ENCODE measurements at regions not wholly inside any gene's neighbourhood (a gene's known extent, or its start where the extent isn't known, plus 50 kb on each side); places are given as distances from the start of the nearest gene placed in this dataset.

DNA sequence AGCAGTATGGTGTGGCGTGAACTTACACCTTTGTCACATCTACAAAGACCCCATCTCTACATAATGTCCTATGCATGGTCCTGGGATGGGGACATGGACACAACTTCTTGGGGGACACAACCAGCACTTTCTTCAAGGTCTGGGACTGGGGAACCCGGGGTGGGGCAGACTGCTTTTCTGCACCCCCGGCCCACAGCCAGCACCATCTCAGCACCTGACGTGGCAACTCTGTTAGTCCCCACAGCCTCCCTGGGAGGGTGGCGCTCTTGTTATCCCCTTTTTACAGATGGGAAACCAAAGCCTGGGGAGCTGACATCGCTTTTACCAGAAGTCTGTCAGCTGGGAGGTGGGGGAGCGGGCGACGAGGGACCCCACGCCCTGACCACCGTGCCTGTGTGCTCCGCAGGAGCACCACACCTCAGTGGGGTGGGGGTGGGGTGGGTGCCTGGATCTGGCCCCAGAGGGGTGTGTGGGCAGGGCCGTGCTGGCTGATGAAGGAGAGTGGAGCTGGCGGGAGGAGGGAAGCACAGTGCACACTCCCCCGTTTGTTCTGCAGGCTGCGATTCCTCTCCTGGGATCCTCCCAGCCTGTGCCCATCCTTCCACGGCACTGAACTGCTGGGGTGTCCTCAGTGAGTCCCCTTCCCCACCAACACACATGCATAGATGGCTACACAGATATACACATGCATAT lies 115.4 kb upstream of the GSE1 start:
- Histone ChIP-seq H3K27me3 (ENCODE audit: control insufficient read depth, insufficient read depth, low read length) (no peaks in the 10 kb centered on the region), H3K9me3 (ENCODE audit: control insufficient read depth, low read depth, low read length) (no peaks in the 10 kb centered on the region), H3K27ac (ENCODE audit: low read length) (no peak overlapping the region), H3K36me3 (ENCODE audit: control insufficient read depth, insufficient read depth, low read length) (peaks cover under 1% of the 10 kb centered on the region), H3K4me1 (ENCODE audit: control insufficient read depth, insufficient read depth, low read length) (no peaks in the 10 kb centered on the region), H3K4me3 (ENCODE audit: low read length) (no peak overlapping the region)
- no peak for DNase-seq
- no CpG with 5 or more reads among the region's 17 CpGs for WGBS (ENCODE audit: insufficient coverage, low lambda C conversion rate)

DNA sequence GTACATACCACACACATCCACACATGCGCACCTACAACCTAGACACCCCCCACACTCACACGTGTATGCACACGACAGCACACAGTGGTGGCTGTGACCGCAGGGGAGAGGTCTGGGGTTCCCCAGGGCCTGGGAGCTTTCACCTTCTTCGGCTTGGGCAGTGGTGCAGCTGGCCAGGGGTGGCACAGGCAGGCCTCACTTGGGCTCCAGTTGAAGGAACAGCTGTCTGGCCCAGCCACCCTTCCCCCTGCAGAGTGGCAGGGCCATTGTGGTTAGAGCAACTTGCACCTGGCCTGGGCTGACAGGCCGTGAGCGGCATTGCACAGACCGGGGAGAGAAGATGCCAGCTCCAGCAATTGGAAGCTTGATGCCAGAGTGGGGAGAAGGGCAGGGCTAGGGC lies 114.5 kb upstream of the GSE1 start:
- DNase-seq, result no peak
- no peak overlapping the region for H3K4me3 ChIP-seq (ENCODE audit: low read length)
- H3K4me1 ChIP-seq (ENCODE audit: control insufficient read depth, insufficient read depth, low read length), result no peaks in the 10 kb centered on the region
- H3K27me3 ChIP-seq (ENCODE audit: control insufficient read depth, insufficient read depth, low read length), result no peaks in the 10 kb centered on the region
- peaks cover 3% of the 10 kb centered on the region for H3K36me3 ChIP-seq (ENCODE audit: control insufficient read depth, insufficient read depth, low read length)
- no peaks in the 10 kb centered on the region for H3K9me3 ChIP-seq (ENCODE audit: control insufficient read depth, low read depth, low read length)
- no CpG with 5 or more reads among the region's 8 CpGs for WGBS (ENCODE audit: insufficient coverage, low lambda C conversion rate)
- H3K27ac ChIP-seq (ENCODE audit: low read length), result no peak overlapping the region

DNA sequence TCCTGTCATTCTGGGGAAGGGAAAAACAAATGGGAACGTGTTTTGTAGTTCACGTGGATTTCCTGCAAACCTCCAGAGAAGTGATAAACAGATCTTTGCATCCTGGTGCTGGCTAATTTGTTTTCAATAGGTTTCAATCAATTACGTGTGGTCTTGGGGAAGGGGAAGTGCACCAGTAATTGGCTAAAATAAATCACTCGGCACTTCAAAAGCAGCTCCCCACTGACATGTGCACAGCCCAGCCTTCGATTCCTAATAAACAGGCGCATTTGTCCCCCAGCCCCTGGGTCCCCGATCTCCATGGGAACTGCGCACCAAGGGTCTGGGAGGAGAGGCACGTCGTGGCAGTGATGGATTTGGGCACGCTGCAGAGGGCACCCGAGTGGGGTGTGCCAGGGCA lies 112.9 kb upstream of the GSE1 start:
- Histone ChIP-seq H3K27me3 (ENCODE audit: control insufficient read depth, insufficient read depth, low read length) (no peaks in the 10 kb centered on the region), H3K9me3 (ENCODE audit: control insufficient read depth, low read depth, low read length) (no peaks in the 10 kb centered on the region), H3K27ac (ENCODE audit: low read length) (no peak overlapping the region), H3K4me1 (ENCODE audit: control insufficient read depth, insufficient read depth, low read length) (no peaks in the 10 kb centered on the region), H3K4me3 (ENCODE audit: low read length) (no peak overlapping the region), H3K36me3 (ENCODE audit: control insufficient read depth, insufficient read depth, low read length) (peaks cover 3% of the 10 kb centered on the region)
- no CpG with 5 or more reads among the region's 12 CpGs for WGBS (ENCODE audit: insufficient coverage, low lambda C conversion rate)
- no peak for DNase-seq

DNA sequence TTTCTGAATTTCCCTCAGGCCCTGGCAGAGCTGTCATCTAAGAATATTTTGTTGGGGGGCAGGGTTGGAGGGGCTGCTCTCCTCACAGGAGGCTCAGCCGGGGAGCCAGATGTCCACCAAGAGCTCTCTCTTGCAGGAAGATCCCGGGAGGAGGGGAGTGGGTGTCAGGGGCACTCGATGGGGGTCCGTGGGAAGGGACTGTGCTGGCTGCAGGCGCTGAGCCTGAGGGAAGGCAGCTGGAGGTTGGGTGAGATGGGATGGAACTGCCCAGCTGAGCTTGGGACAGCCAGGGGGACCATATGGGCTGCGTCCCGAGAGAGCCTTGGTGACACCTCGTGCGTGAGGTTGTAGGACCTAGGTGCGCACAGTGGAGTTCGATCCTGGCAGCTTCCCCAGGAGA lies 111.2 kb upstream of the GSE1 start:
- DNase-seq, result no peak
- H3K36me3 ChIP-seq (ENCODE audit: control insufficient read depth, insufficient read depth, low read length), result peaks cover 7% of the 10 kb centered on the region
- no peaks in the 10 kb centered on the region for H3K9me3 ChIP-seq (ENCODE audit: control insufficient read depth, low read depth, low read length)
- H3K27ac ChIP-seq (ENCODE audit: low read length), result no peak overlapping the region
- no peaks in the 10 kb centered on the region for H3K4me1 ChIP-seq (ENCODE audit: control insufficient read depth, insufficient read depth, low read length)
- no peak overlapping the region for H3K4me3 ChIP-seq (ENCODE audit: low read length)
- WGBS (ENCODE audit: insufficient coverage, low lambda C conversion rate), result no CpG with 5 or more reads among the region's 11 CpGs
- no peaks in the 10 kb centered on the region for H3K27me3 ChIP-seq (ENCODE audit: control insufficient read depth, insufficient read depth, low read length)

DNA sequence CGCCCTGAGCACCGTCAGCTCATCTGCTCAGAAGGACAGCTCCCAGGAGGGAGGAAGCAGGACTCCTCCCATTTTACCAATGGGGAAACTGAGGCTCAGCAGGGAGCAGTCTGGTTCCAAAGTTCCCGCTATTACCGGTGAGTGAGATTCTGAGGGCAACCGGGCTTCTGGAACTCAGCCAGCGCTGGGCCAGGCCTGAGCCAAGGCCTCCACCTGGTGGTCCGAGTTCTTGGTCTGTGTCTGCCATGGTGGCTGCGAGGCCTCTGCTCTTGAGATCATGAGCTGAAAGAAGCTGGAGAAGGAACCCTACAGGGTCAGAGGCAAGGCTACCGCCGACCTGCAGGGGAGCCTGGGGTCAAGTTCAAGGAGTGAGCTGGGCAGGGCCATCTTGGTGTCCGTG lies 110.8 kb upstream of the GSE1 start:
- Histone ChIP-seq H3K27me3 (ENCODE audit: control insufficient read depth, insufficient read depth, low read length) (no peaks in the 10 kb centered on the region), H3K27ac (ENCODE audit: low read length) (no peak overlapping the region), H3K9me3 (ENCODE audit: control insufficient read depth, low read depth, low read length) (no peaks in the 10 kb centered on the region), H3K36me3 (ENCODE audit: control insufficient read depth, insufficient read depth, low read length) (peaks cover 7% of the 10 kb centered on the region), H3K4me1 (ENCODE audit: control insufficient read depth, insufficient read depth, low read length) (no peaks in the 10 kb centered on the region), H3K4me3 (ENCODE audit: low read length) (no peak overlapping the region)
- no peak for DNase-seq
- no CpG with 5 or more reads among the region's 11 CpGs for WGBS (ENCODE audit: insufficient coverage, low lambda C conversion rate)

DNA sequence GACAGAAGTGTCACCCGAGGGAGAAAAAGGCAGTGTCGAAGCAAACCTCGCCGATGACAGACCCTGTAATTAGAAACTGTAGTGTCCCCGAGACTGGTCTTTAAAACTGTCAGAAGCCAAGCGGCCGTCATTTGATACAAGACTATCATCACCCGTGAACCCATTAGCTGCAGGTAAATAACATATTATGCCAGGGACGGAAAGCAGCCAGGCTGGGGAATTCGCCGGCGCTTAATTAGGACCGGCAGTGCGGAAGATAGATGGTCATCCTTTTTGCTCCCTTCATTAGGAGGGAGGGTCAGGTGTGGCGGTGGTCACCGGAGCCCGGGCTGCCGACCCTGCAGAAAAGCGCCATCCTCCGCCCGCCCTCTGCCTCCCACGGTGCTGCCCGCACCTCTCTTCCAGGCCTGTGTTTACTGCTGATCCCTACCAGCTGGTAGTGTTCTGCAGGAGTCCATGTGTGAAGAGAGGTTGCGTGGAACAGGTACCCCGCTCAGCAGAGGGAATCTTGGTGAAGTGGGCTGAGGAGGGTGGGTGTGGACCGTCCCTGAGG lies 109.4 kb upstream of the GSE1 start:
- H3K4me3 ChIP-seq (ENCODE audit: low read length), result no peak overlapping the region
- H3K36me3 ChIP-seq (ENCODE audit: control insufficient read depth, insufficient read depth, low read length), result peaks cover 10% of the 10 kb centered on the region
- H3K27me3 ChIP-seq (ENCODE audit: control insufficient read depth, insufficient read depth, low read length), result no peaks in the 10 kb centered on the region
- WGBS (ENCODE audit: insufficient coverage, low lambda C conversion rate), result no CpG with 5 or more reads among the region's 26 CpGs
- H3K4me1 ChIP-seq (ENCODE audit: control insufficient read depth, insufficient read depth, low read length), result no peaks in the 10 kb centered on the region
- no peak for DNase-seq
- no peaks in the 10 kb centered on the region for H3K9me3 ChIP-seq (ENCODE audit: control insufficient read depth, low read depth, low read length)
- H3K27ac ChIP-seq (ENCODE audit: low read length), result no peak overlapping the region

DNA sequence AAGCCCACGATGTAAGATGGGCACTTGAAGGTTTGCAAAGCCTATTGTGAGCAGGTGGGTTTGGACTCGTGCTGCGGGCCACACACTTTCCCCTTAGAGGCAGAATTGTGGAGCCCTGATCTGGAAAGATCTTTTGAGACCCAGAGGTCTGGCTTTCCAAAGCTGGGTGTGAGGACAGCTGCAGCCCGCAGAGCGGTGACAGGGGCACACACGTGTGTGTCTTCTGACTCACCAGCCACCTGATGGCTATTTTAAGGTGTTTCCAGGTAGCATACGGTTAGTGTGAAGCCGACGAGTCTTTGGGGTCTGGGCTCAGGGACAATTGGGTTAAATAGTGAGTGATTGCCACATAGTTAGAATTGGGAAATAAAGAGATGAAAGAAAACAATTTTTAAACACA lies 108.9 kb upstream of the GSE1 start:
- H3K27ac ChIP-seq (ENCODE audit: low read length), result no peak overlapping the region
- H3K4me1 ChIP-seq (ENCODE audit: control insufficient read depth, insufficient read depth, low read length), result no peaks in the 10 kb centered on the region
- H3K27me3 ChIP-seq (ENCODE audit: control insufficient read depth, insufficient read depth, low read length), result no peaks in the 10 kb centered on the region
- H3K9me3 ChIP-seq (ENCODE audit: control insufficient read depth, low read depth, low read length), result no peaks in the 10 kb centered on the region
- 92% methylated on average over 3 of the region's 9 CpGs for WGBS (ENCODE audit: insufficient coverage, low lambda C conversion rate)
- H3K4me3 ChIP-seq (ENCODE audit: low read length), result no peak overlapping the region
- peaks cover 11% of the 10 kb centered on the region for H3K36me3 ChIP-seq (ENCODE audit: control insufficient read depth, insufficient read depth, low read length)
- DNase-seq, result no peak

DNA sequence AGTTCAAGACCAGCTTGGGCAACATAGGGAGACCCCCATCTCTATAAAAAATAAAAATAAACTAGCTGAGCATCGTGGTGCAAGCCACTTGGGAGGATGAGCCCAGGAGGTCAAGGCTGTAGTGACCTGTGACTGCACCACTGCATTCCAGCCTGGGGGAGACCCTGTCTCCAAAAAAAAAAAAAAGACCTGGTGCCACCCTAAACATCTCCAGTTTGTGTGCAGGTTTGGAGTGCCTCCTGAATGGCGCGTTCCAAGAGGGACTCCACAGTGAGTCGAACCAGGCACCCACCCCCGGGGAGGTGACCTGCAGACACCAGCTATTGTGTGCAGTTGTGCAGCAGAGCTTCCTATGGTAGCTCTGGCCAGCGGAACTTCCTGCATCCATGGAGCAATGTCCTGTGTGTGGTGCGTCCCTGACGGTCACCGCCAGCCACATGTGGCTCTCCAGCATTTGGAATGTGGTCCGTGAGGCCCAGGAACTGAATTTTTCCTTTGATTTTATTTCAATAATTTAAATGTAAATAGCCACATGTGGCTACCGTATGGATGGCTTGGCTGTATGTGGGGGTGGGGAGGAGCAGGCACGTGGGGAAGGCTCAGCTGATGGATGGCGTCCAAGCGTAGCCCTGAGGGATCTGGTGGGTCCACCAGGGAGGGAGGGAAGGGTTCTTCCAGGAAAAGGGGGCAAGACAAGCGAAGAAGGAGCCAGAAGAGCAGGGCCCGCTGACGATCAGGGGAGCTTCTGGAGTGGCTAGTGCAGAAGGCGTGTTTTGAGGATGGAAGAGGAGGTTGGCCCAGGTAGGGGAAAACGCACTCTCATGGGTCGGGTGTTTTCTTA lies 107.1 kb upstream of the GSE1 start:
- 100% methylated on average over 2 of the region's 20 CpGs for WGBS (ENCODE audit: insufficient coverage, low lambda C conversion rate)
- Histone ChIP-seq H3K9me3 (ENCODE audit: control insufficient read depth, low read depth, low read length) (no peaks in the 10 kb centered on the region), H3K4me1 (ENCODE audit: control insufficient read depth, insufficient read depth, low read length) (no peaks in the 10 kb centered on the region), H3K36me3 (ENCODE audit: control insufficient read depth, insufficient read depth, low read length) (peaks cover 11% of the 10 kb centered on the region), H3K27me3 (ENCODE audit: control insufficient read depth, insufficient read depth, low read length) (no peaks in the 10 kb centered on the region), H3K4me3 (ENCODE audit: low read length) (no peak overlapping the region), H3K27ac (ENCODE audit: low read length) (no peak overlapping the region)
- no peak for DNase-seq

DNA sequence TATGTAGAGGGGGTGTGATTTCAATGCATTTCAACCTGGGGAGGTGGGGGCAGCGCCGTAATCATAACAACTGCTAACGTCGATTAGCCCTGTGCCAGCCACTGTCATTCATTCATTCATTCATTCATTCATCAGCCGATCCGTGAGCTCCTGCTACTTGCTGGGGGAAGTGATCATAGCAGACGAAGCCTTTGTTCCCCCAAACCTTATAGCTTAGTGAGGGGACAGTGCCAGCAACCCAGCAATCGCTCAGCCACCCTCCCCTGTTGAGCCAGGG lies 106.5 kb upstream of the GSE1 start:
- Histone ChIP-seq H3K27ac (ENCODE audit: low read length) (no peak overlapping the region), H3K9me3 (ENCODE audit: control insufficient read depth, low read depth, low read length) (no peaks in the 10 kb centered on the region), H3K4me1 (ENCODE audit: control insufficient read depth, insufficient read depth, low read length) (no peaks in the 10 kb centered on the region), H3K36me3 (ENCODE audit: control insufficient read depth, insufficient read depth, low read length) (peaks cover 11% of the 10 kb centered on the region), H3K4me3 (ENCODE audit: low read length) (no peak overlapping the region), H3K27me3 (ENCODE audit: control insufficient read depth, insufficient read depth, low read length) (no peaks in the 10 kb centered on the region)
- no peak for DNase-seq
- WGBS (ENCODE audit: insufficient coverage, low lambda C conversion rate), result 90% methylated on average over 2 of the region's 8 CpGs

DNA sequence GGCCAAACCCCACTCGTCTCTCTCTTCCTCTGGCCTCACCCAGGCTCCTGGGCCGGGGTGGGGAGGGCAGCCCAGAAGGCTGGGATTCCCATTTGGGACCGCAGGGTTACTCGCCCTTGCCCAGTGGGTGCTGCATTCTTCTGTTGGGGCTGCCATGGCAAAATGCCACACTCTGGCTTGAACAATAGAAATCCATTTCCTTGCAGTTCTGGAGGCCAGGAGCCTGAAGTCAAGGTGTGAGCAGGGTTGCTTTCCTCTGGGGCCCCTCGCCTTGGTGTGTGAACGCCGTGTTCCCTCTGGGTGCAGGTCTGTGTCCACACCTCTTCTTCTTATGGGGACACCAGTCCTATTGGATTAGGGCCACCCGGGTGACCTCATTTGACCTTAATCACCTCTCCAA lies 105.8 kb upstream of the GSE1 start:
- WGBS (ENCODE audit: insufficient coverage, low lambda C conversion rate), result 100% methylated on average over 2 of the region's 8 CpGs
- Histone ChIP-seq H3K27me3 (ENCODE audit: control insufficient read depth, insufficient read depth, low read length) (no peaks in the 10 kb centered on the region), H3K9me3 (ENCODE audit: control insufficient read depth, low read depth, low read length) (no peaks in the 10 kb centered on the region), H3K4me3 (ENCODE audit: low read length) (no peak overlapping the region), H3K27ac (ENCODE audit: low read length) (no peak overlapping the region), H3K4me1 (ENCODE audit: control insufficient read depth, insufficient read depth, low read length) (no peaks in the 10 kb centered on the region), H3K36me3 (ENCODE audit: control insufficient read depth, insufficient read depth, low read length) (peaks cover 11% of the 10 kb centered on the region)
- no peak for DNase-seq
